Left ventricle myocardium inferior (tissue), 1 donor: ENCODE measurements at regions not wholly inside any gene's neighbourhood (a gene's known extent, or its start where the extent isn't known, plus 50 kb on each side); places are given as distances from the start of the nearest gene placed in this dataset.

Source experiments
- DNase-seq: peaks from one replicate; pipeline ENCODE4 v3.0.0-alpha.2; 2020
- H3K27ac ChIP-seq: fragments of 200-600 bp; replicated peaks from 2 replicates; pipeline ENCODE4 v1.8.0; 2021
- H3K27me3 ChIP-seq: fragments of 200-600 bp; 2 replicates; pipeline ENCODE4 v1.8.0; 2021; ENCODE audit warnings: low read depth
- H3K36me3 ChIP-seq: fragments of 200-600 bp; 2 replicates; pipeline ENCODE4 v1.8.0; 2021
- H3K4me1 ChIP-seq: fragments of 200-600 bp; 2 replicates; pipeline ENCODE4 v1.8.0; 2021
- H3K4me3 ChIP-seq: fragments of 200-600 bp; 2 replicates; pipeline ENCODE4 v1.8.0; 2021; ENCODE audit warnings: mild to moderate bottlenecking, moderate library complexity
- H3K9me3 ChIP-seq: fragments of 200-600 bp; replicated peaks from 2 replicates; pipeline ENCODE4 v1.8.0; 2021
- intact Hi-C: fragments of 100-400 bp; cut with micrococcal nuclease; formaldehyde crosslinking; loops from one replicate; pipeline ENCODE4 v1.11.0; 2022
- TF ChIP-seq, protein P1 (sequence below): fragments of 200-600 bp; IDR thresholded peaks from 2 replicates; pipeline ENCODE4 v1.8.0; 2021; ENCODE audit warnings: antibody characterized with exemption, mild to moderate bottlenecking, borderline replicate concordance
- donor health status: DM: no; HTN: yes; CAD: no; lungs with severe emphysema.

DNA sequence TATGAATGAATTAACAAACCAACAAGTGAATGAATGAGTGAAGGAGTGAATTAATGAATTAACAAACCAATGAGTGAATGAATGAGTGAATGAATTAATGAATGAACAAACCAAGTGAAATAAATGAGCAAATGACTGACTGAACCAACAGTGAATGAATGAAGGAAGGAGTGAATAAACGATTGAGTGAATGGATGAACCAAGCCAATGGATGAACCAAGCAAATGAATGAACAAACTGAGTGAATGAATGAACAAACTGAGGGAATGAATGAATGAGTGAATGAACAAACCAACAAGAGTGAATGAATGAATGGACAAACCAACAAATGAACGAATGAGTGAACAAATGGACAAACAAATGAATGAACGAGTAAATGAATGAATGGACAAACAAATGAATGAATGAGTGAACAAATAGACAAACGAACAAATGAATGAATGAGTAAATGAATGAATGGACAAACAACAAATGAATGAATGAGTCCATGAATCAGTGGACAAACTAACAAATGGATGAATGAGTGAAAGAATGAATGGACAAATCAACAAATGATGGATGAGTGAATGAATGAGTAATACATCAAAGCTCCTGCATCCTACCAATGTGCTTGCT, 69.5 kb downstream of the NPTX2 start:
- Histone ChIP-seq H3K4me1 (no peaks in the 10 kb centered on the region), H3K9me3 (peaks cover 34% of the 10 kb centered on the region), H3K27ac (no peak overlapping the region), H3K4me3 (no peak overlapping the region), H3K36me3 (no peaks in the 10 kb centered on the region), H3K27me3 (peaks cover 12% of the 10 kb centered on the region)
- TF ChIP-seq, protein P1, sequence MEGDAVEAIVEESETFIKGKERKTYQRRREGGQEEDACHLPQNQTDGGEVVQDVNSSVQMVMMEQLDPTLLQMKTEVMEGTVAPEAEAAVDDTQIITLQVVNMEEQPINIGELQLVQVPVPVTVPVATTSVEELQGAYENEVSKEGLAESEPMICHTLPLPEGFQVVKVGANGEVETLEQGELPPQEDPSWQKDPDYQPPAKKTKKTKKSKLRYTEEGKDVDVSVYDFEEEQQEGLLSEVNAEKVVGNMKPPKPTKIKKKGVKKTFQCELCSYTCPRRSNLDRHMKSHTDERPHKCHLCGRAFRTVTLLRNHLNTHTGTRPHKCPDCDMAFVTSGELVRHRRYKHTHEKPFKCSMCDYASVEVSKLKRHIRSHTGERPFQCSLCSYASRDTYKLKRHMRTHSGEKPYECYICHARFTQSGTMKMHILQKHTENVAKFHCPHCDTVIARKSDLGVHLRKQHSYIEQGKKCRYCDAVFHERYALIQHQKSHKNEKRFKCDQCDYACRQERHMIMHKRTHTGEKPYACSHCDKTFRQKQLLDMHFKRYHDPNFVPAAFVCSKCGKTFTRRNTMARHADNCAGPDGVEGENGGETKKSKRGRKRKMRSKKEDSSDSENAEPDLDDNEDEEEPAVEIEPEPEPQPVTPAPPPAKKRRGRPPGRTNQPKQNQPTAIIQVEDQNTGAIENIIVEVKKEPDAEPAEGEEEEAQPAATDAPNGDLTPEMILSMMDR: no peak
- intact Hi-C loops: no loop called here
- no peak for DNase-seq

GRCh38 chr7:98687111-98687751, 70.1 kb downstream of the NPTX2 start:
- Histone ChIP-seq H3K27ac (no peak overlapping the region), H3K9me3 (peaks cover 40% of the 10 kb centered on the region), H3K4me1 (no peaks in the 10 kb centered on the region), H3K36me3 (no peaks in the 10 kb centered on the region), H3K27me3 (peaks cover 8% of the 10 kb centered on the region), H3K4me3 (no peak overlapping the region)
- TF ChIP-seq, protein P1: no peak
- no peak for DNase-seq
- intact Hi-C loops: no loop called here

GRCh38 chr7:98691619-98692018, 74.5 kb downstream of the NPTX2 start:
- intact Hi-C loops: no loop called here
- Histone ChIP-seq H3K27me3 (no peaks in the 10 kb centered on the region), H3K4me3 (no peak overlapping the region), H3K9me3 (peaks cover 76% of the 10 kb centered on the region), H3K36me3 (no peaks in the 10 kb centered on the region), H3K27ac (no peak overlapping the region), H3K4me1 (no peaks in the 10 kb centered on the region)
- TF ChIP-seq, protein P1: no peak
- no peak for DNase-seq

DNA sequence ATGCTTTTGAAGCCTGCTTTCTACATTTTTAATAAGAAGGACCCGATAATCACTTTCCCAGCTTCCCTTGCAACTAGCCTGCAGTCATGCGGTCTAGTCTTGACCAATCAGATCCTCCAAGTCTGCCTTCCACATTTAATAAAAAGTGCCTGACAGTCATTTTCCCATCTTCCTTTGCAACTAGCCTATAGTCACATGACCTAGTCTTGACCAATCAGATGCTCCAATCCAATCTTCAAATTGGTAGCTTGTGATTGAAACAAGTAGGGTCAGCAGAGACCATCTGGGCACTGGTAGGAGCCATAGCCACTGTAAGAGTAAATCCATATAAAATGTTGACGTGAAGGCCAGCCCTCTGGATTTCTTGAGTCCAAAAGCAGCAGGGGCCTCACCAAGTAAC, 80.0 kb downstream of the NPTX2 start:
- Histone ChIP-seq H3K4me3 (no peak overlapping the region), H3K4me1 (no peaks in the 10 kb centered on the region), H3K9me3 (peaks cover 51% of the 10 kb centered on the region), H3K27ac (no peak overlapping the region), H3K36me3 (no peaks in the 10 kb centered on the region), H3K27me3 (peaks cover 6% of the 10 kb centered on the region)
- intact Hi-C loops: no loop called here
- TF ChIP-seq, protein P1: no peak
- DNase-seq: no peak

DNA sequence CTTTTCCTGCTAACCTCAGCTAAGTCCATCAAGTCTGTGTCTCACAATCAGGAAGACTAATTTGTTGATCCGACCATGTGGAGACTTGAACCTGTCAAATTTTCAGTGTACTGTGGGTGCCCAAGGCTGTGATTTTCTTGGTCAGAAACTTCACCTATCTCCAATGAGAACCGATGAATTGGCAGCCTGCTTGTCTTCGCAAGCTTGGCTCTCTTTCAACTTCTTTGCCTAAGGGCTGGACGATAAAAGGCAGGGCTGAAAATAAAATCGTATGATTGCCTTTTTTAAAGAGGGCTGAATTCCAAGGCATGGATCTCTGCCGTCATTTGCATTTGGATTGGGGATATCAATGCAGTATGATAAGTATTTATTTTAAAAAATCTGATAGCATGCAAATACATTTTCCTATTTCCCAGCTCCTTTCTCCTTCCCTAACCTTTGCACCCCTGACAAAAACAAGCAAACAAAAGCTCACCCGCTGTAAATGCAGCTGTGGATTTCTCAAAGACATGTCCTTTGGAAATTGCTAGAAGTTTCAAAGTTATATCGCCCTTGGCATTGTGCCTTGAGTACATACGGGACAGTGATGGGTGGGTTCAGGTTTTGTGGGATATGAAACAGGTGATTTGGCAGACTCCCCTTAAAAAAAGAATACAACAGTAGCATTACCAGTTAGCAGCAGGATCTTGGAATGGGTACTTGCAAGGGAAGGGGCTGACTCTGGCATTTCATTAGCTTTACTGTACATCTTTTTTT, 80.6 kb downstream of the NPTX2 start:
- DNase-seq: no peak
- no peak overlapping the region for H3K4me3 ChIP-seq
- no peaks in the 10 kb centered on the region for H3K36me3 ChIP-seq
- H3K4me1 ChIP-seq: no peaks in the 10 kb centered on the region
- intact Hi-C loops: no loop called here
- H3K9me3 ChIP-seq: peaks cover 46% of the 10 kb centered on the region
- TF ChIP-seq, protein P1: no peak
- H3K27ac ChIP-seq: no peak overlapping the region
- H3K27me3 ChIP-seq: peaks cover 6% of the 10 kb centered on the region
